Nephron (organoid): ENCODE measurements at regions not wholly inside any gene's neighbourhood (a gene's known extent, or its start where the extent isn't known, plus 50 kb on each side); places are given as distances from the start of the nearest gene placed in this dataset.

ENCODE experiments used
- H3K27ac Mint-ChIP-seq, 3 experiments: 2 replicates each; pipeline ENCODE4 v1.8.0; 2020; ENCODE audit warnings: mixed read lengths in 3 of 3, mild to moderate bottlenecking in 2 of 3, moderate library complexity in 1 of 3
- H3K27me3 Mint-ChIP-seq: 2 replicates; pipeline ENCODE4 v1.8.0; 2021; ENCODE audit warnings: low read depth, mild to moderate bottlenecking, moderate library complexity, mixed read lengths
- H3K36me3 Mint-ChIP-seq: 2 replicates; pipeline ENCODE4 v1.8.0; 2020; ENCODE audit warnings: low read depth, mixed read lengths
- H3K4me1 Mint-ChIP-seq: 2 replicates; pipeline ENCODE4 v1.8.0; 2020; ENCODE audit warnings: mixed read lengths
- H3K4me3 Mint-ChIP-seq, 3 experiments: 2 replicates each; pipeline ENCODE4 v1.8.0; 2020; ENCODE audit warnings: mild to moderate bottlenecking in 3 of 3, mixed read lengths in 3 of 3, moderate library complexity in 2 of 3
- H3K9me3 Mint-ChIP-seq: 2 replicates; pipeline ENCODE4 v1.8.0; 2020; ENCODE audit warnings: mixed read lengths
- TF ChIP-seq, protein P1 (sequence below), 3 experiments: fragments of 200-600 bp; sonication (generic); IDR thresholded peaks; one replicate each; pipeline ENCODE4 v1.5.0; 2021; ENCODE audit warnings: antibody characterized with exemption in 3 of 3; ENCODE audit not compliant: unreplicated experiment in 3 of 3

DNA sequence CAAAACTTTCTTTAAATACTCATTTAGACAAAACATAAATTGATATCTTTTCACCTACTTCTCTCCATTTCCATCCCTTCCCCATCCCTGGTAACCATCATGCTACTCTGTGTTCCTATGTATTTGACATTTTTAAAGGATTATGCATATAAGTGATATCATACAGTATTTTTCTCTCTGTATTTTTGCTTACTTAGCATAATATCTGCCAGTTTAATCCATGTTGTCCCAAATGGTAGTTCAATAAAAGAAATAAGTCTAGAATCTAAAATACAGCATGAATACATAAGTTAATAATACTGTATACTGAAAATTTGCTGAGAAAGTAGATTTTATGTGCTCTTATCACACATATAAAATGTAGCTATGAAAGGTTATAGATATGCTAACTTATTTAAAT is 190.3 kb upstream of the NAV3 start:
- Mint-ChIP-seq H3K27me3 (no peaks in the 10 kb centered on the region), H3K36me3 (no peaks in the 10 kb centered on the region), H3K4me3 (no peak overlapping the region), H3K9me3 (no peaks in the 10 kb centered on the region), H3K27ac (no peak overlapping the region), H3K4me1 (no peaks in the 10 kb centered on the region)
- TF ChIP-seq, protein P1, sequence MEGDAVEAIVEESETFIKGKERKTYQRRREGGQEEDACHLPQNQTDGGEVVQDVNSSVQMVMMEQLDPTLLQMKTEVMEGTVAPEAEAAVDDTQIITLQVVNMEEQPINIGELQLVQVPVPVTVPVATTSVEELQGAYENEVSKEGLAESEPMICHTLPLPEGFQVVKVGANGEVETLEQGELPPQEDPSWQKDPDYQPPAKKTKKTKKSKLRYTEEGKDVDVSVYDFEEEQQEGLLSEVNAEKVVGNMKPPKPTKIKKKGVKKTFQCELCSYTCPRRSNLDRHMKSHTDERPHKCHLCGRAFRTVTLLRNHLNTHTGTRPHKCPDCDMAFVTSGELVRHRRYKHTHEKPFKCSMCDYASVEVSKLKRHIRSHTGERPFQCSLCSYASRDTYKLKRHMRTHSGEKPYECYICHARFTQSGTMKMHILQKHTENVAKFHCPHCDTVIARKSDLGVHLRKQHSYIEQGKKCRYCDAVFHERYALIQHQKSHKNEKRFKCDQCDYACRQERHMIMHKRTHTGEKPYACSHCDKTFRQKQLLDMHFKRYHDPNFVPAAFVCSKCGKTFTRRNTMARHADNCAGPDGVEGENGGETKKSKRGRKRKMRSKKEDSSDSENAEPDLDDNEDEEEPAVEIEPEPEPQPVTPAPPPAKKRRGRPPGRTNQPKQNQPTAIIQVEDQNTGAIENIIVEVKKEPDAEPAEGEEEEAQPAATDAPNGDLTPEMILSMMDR (IDR thresholded peaks at IDR 0.05; ENCODE audit: unreplicated experiment in 3 of 3) = no peak

DNA sequence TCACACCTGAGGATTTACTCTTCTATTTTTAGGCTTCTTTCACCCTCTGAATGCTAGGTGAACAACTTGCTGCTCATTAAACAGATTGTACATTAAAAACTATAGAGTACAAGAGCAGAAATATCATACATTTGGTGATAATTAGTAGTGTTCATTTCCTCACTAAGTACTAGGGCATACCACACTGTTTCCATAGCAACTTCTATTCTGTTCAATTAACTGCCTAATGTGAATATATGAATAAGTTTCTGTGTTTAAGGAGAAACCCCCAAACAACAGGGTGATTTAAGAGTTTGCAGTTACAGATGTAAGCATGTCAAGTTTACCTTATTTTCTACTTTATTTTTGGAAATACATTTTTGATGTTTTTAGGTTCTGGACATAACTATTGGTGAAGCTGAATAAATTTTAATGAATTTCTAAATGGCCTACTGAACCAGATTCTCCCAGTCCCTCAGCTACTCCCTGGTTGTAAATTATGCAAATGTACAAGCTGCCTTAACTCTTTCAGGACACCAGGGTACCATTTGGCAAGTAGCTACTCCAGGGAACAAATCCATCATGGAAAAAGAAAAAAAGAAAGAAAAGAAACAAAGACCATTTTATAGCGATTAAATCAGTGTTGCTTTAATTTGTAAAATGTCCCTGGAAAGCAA is 199.8 kb upstream of the NAV3 start:
- peaks cover 13% of the 10 kb centered on the region for H3K9me3 Mint-ChIP-seq
- TF ChIP-seq, protein P1 (IDR thresholded peaks at IDR 0.05; ENCODE audit: unreplicated experiment in 3 of 3) = no peak
- no peak overlapping the region for H3K4me3 Mint-ChIP-seq
- H3K36me3 Mint-ChIP-seq = no peaks in the 10 kb centered on the region
- no peak overlapping the region for H3K27ac Mint-ChIP-seq
- H3K4me1 Mint-ChIP-seq = no peaks in the 10 kb centered on the region
- H3K27me3 Mint-ChIP-seq = no peaks in the 10 kb centered on the region

DNA sequence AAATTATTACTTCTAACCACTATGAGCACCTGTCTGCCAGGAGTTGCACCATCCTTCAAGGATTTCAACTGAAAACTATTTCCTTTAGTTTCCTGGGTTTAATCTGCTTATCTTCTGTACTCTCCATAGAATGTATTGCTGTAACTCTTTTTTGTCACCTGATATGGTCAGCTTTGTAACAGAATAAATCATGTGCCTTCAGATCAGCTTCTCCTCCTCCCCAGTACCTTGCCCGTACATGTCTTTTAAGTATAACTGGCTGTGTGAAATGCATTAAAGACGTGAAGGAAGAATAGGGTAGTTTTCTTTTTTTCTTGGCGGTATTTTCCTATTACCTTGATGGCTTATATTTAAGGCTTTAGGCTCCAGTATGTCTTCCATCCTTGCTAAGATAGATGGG is 200.3 kb upstream of the NAV3 start:
- Mint-ChIP-seq H3K9me3 (peaks cover 15% of the 10 kb centered on the region), H3K4me3 (no peak overlapping the region), H3K36me3 (no peaks in the 10 kb centered on the region), H3K27ac (no peak overlapping the region), H3K4me1 (no peaks in the 10 kb centered on the region), H3K27me3 (no peaks in the 10 kb centered on the region)
- TF ChIP-seq, protein P1 (IDR thresholded peaks at IDR 0.05; ENCODE audit: unreplicated experiment in 3 of 3) = no peak

DNA sequence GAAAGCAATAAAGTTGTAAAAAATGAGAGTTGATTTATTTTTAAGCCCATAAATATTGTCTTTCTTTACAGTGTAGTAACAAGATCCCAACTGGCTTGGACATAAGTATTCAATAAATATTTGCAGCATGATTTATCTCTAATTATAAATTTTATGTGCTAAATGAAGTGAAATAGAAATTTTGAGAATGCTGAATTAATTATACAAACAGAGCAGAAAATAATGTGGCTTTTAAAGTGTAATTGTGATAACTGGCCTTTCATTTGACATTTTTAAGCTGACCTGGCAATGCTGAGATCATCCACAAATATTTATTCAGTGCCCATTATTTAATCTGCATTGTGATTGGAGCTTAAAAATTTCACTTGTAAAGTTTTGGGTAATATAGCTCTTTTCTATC is 201.6 kb upstream of the NAV3 start:
- Mint-ChIP-seq H3K27ac (no peak overlapping the region), H3K27me3 (no peaks in the 10 kb centered on the region), H3K4me3 (no peak overlapping the region), H3K36me3 (no peaks in the 10 kb centered on the region), H3K4me1 (no peaks in the 10 kb centered on the region), H3K9me3 (peaks cover 15% of the 10 kb centered on the region)
- TF ChIP-seq, protein P1 (IDR thresholded peaks at IDR 0.05; ENCODE audit: unreplicated experiment in 3 of 3) = no peak

DNA sequence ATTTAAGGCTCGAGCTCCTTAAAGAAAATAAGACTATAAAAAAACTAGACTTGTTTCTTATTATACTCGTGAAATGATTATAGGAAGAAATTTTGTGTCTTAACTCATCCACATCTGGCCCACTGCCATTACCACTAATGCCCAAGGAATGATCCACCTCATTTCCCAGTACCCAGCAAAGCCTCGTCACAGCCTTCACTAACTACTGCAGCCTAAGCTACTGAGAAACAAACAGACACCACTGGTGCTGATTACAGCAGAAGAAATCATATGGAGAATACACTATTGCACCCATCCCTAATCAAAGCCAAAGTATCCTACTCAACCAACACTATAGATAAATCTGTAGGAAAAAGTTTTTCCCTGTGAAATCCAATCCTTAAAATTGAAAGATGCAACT is 205.3 kb upstream of the NAV3 start:
- peaks cover 15% of the 10 kb centered on the region for H3K9me3 Mint-ChIP-seq
- no peaks in the 10 kb centered on the region for H3K4me1 Mint-ChIP-seq
- no peak overlapping the region for H3K4me3 Mint-ChIP-seq
- H3K27ac Mint-ChIP-seq = no peak overlapping the region
- no peaks in the 10 kb centered on the region for H3K27me3 Mint-ChIP-seq
- no peaks in the 10 kb centered on the region for H3K36me3 Mint-ChIP-seq
- TF ChIP-seq, protein P1 (IDR thresholded peaks at IDR 0.05; ENCODE audit: unreplicated experiment in 3 of 3) = no peak

DNA sequence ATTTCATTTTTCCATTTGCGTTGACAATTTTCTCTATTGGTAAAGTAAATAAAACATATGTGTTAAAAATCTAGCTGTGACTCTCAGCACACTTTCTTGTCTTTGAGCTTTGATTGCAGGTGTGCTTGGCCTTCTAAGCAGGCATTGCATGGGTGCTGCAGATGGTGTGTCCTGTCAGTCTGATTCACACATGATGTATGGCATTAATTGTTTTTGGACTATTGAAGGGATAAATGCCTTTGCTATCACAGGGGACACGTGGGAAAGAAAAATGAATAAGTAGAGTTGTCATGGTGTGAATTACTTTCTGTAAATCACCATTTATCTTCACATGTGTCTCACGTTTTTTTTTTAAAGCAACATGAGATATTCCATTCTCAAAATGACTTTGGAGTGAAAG is 211.3 kb upstream of the NAV3 start:
- Mint-ChIP-seq H3K9me3 (peaks cover 12% of the 10 kb centered on the region), H3K27me3 (no peaks in the 10 kb centered on the region), H3K27ac (no peak overlapping the region), H3K4me1 (no peaks in the 10 kb centered on the region), H3K36me3 (no peaks in the 10 kb centered on the region), H3K4me3 (no peak overlapping the region)
- TF ChIP-seq, protein P1 (IDR thresholded peaks at IDR 0.05; ENCODE audit: unreplicated experiment in 3 of 3) = no peak
